ENCODE measurements at regions not wholly inside any gene's neighbourhood (a gene's known extent, or its start where the extent isn't known, plus 50 kb on each side); places are given as distances from the start of the nearest gene placed in this dataset.
"Not testable (repeated sequence)": the region's sequence is repeated elsewhere in the genome, so short reads cannot be mapped to it uniquely, and the experiment has no call there.

DNA sequence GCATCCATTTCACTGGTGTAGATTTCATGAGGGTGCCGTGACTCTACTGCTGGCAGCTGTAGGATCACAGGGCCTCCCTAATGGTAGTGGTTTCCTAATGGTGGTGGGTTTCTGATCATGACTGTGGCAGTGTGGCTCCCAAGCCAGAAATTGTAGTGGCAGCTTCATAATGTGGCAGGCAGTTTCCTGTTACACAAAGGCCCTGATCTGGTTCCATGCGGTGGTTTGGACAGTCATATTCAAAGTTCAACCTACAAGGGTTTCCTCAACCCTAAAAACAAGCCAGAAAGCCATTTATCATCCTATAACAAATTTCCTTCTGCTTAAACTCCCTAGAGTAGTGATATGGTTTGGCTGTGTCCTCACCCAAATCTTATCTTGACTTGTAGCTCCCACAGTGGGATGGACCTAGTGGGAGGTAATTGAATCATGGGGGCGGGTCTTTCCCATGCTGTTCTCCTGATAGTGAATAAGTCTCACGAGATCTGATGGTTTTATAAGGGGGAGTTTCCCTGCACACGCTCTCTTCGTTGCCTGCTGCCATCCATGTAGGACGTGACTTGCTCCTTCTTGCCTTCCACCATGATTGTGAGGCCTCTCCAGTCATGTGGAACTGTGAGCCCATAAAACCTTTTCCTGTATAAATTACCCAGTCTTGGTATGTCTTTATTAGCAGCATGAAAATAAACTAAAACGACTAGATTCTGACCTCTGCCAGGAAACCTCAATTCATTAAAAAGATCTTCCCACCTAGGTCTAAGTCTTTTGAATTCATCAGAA is 257.1 kb downstream of the EFCAB11 start:
- DNase-seq: no peak

DNA sequence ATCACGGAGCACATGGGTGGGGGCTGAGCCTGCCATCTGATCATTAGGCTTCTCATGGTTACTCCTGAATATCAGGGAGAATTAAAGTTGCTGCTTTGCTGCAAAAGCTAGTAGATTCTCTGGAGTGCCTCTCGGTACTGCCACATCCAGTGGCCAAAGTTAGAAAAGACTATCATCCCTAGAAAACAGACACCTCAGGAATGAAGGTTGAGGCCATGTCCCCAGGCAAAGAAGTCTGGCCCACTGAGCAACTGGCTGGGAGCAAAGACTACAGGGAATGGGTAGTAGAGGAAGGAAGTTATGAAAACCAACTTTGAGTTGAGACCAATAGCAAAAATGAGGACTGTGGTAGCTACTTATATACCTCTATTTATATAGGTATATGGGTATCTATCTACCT is 258.7 kb downstream of the EFCAB11 start:
- no peak for DNase-seq

- DNase-seq: no peak
Measured at GRCh38 chr14:89690139-89690538, 264.4 kb downstream of the EFCAB11 start.

- DNase-seq: not testable (repeated sequence)
Measured at GRCh38 chr14:89689711-89690110, 264.8 kb downstream of the EFCAB11 start.

- DNase-seq: no peak
Measured at GRCh38 chr14:89688507-89689211, 265.9 kb downstream of the EFCAB11 start.

- DNase-seq: not testable (repeated sequence)
Measured at GRCh38 chr14:89687129-89687528, 267.4 kb downstream of the EFCAB11 start.

DNA sequence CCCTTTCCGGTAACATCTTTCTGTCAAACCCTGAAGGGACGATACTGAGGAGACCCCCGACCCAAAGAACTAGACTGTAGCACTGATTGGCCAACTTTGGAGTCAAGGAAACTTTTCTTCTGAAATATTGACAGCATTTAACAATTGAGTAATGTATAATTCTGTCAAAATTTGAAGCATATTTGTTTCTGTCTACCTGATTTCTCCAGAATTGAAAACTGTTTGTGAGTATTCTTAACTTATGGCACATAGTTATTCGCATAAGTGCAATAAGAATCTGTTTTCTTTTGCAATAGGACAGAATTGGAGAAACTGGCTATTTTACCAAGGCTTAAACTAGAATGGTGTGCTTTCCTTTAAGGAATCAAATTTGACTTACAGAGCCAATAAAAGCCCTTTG is 267.1 kb upstream of the FOXN3 start:
- no peak for DNase-seq

- DNase-seq: no peak
Measured at GRCh38 chr14:89681086-89682018, 264.3 kb upstream of the FOXN3 start.

- DNase-seq: no peak
Measured at GRCh38 chr14:89680156-89680555, 263.1 kb upstream of the FOXN3 start.

- no peak for DNase-seq
Measured at GRCh38 chr14:89678768-89679167, 261.7 kb upstream of the FOXN3 start.

- no peak for DNase-seq
Measured at GRCh38 chr14:89675590-89675989, 258.6 kb upstream of the FOXN3 start.

DNA sequence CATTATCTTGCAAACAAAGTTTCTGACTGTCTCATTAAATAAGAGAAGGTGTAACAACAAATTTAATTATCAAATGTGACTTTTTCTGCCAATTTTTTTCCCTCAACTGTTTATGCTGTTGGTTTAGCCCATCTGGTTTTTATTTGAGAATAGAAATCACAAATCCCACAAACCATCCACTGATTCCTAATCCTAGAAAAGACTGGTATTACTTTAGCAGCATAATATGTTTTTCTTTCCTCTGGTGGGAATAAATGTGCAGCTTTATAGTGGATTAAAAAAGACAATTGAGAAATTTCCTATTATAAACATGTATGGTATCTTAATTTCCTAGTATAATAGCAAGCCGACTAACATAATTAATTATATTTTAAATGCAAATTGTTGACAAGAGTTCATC is 257.9 kb upstream of the FOXN3 start:
- DNase-seq: no peak

GRCh38 chr14:89674240-89674639 is 257.2 kb upstream of the FOXN3 start:
- no peak for DNase-seq

DNA sequence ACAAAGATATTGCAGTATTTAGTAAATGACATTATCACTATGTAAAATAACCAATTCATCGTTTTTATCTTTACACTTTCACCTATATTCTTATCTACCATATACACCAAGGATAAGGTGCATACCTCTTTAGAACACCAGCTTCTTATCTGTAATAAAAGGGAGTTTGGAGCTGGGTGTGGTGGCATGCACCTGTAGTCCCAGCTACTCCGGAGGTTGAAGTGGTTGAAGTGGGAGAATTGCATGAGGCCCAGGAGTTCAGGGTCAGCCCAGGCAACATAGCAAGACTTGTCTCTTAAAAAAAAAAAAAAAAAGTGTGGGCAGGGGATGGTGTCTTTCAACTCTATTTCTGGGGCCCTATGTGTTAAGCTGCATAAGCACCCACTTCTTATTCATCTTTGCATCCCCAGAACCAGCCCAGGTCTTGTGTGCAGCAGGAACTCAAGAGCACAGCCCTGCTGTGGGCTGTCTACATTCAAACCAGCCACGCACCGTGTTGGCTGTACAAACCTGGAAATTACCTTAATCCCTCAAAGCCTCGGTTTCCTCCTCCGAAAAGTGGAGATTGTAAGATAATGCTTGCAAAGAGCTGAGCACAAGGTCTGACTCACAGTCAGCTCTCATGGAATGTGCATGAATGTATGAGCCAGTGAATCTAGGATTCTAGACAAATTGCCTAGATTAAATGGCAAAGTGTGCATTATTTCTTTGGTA is 256.6 kb upstream of the FOXN3 start:
- DNase-seq: no peak

- DNase-seq: no peak
Measured at GRCh38 chr14:89672636-89673511, 255.8 kb upstream of the FOXN3 start.

DNA sequence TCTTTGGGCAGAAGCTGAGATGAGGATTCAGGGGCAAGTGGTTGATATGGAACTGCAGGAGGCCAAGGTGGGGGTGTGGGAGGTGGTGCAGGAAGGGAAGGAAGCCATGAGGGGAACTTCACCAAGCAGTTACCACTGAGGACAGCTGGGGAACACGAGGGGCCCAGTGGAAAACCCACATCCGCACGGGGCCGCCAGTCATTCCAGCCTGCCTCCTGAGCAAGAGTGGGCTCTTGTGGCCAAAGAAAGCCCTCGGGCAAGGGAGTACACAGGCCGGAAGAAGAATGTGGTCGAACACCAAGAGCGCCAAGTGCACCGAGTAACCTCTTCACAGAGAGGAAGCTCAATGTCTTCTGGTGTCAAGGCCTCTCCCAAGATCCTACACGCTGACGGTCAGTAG is 252.2 kb upstream of the FOXN3 start:
- DNase-seq: no peak

GRCh38 chr14:89667983-89668382 is 250.9 kb upstream of the FOXN3 start:
- DNase-seq: no peak

DNA sequence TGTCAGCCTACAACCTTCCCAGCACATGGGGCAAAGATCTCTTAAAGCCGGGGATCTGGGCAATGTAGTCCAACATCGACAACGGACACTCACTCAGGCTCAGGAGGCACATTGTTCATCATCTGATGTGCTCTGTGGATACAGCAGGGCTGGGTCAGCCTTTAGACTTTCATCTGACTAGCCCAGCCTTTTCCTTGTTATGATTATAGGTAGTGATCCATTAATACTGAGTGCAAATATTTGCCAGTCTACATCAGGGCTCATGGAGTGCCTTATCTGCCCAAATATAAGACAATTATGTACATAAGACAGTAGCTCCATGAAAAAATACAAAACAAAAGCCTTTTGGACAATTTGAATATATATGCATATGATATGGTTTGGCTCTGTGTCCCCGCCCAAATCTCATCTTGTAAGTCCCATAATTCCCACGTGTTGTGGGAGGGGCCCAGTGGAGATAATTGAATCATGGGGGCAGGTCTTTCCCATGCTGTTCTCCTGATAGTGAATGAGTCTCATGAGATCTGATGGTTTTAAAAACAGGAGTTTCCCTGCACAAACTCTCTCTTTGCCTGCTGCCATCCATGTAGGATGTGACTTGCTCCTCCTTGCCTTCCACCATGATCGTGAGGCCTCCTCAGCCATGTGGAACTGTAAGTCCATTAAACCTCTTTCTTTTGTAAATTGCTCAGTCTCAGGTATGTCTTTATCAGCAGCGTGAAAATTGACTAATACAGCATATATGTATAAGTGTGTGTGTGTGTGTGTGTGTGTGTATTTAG is 248.5 kb upstream of the FOXN3 start:
- not testable (repeated sequence) for DNase-seq

DNA sequence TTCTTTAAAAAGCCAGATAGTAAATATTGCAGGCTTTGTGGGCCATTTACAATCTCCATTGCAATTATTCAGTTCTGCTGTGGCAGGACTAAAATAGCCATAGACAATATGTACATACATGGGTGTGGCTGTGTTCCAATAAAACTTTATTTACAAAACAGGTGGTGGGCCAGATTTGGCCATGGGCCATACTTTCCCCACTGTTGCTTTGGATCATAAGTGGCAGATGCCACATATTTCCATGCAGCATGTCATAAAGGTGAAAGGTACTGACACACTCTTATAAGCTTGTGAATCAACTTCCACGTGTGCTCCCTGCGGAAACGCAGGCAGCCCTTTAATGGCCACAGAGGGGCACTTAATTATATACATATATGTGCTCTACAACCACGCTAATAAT is 244.4 kb upstream of the FOXN3 start:
- no peak for DNase-seq

GRCh38 chr14:89660625-89661233 is 243.7 kb upstream of the FOXN3 start:
- not testable (repeated sequence) for DNase-seq

Measured in 8988T (cell line).